GM19324 (cell line): ENCODE measurements at regions not wholly inside any gene's neighbourhood (a gene's known extent, or its start where the extent isn't known, plus 50 kb on each side); places are given as distances from the start of the nearest gene placed in this dataset.
"Not testable (repeated sequence)": the region's sequence is repeated elsewhere in the genome, so short reads cannot be mapped to it uniquely, and the experiment has no call there.

Experiments
- ATAC-seq: cut with Tn5 transposase; IDR thresholded peaks from one replicate; pipeline ENCODE4 v1.9.1; 2021; ENCODE audit warnings: mild to moderate bottlenecking, moderate library complexity; ENCODE audit not compliant: unreplicated experiment, low FRiP score

DNA sequence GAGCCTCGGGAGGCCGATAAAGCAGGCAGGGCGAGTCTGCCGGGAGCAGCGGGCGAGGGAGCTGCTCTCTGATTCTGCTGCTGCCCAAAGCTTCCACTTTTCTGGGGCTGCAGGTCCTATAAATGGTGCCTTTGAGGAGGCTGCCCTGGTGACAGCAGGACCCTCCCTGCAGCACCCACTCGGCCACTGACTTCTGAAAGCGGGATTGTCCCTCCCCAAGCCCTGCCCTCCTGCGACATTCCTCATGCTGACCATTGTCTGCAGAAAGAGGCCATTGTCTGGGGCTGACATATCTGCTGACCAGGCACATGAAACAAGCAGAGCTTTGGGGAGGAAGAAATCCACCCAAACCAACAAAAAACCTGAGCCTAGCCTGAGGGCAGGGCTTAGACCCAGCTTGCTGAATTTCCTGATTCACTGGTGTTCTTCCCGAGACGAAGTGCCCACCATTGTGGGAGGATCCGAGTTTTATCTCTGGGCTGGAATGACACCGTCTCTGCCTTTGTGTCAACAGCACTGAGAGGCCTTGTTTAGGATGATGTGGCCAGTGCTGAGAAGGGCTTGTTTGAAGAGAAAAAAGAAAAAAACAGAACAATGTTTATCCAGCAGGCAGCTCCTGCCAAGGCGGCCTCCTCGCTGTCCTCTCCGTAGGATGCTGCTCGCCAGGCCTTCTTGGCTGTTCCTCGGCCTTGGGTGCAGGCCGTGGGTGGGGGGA is 129.7 kb downstream of the MYCN start:
- ATAC-seq, result no peak

DNA sequence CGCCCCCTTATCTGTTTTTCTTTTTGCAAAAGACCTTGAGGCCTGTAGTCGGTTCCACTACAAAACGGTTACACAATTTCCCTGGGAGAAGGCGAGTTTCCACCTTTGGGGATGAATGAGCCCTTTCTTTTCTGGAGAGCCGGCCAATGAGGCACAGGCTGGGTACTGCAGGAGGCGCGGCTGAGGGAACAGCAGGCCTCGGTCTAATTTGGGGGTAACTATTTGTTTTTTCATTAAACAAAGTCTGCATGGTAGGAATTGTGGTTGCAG is 129.2 kb downstream of the MYCN start:
- no peak for ATAC-seq

DNA sequence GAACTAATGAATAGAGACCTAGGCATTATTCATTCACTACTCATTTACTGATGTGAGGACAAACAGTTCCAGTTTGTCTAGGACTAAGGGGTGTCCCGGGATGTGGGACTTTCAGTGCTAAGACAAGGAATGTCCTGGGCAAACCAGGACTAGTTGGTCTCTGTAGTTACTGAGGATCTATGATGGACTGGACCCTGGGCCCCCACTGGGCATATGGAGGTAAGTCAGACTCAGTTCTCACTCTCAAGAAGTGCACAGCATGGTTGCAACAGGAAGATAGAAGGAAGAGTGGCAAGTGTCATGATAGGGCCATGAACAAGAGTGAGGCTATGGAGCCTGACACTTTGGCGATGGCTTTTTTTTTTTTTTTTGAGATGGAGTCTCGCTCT is 128.2 kb downstream of the MYCN start:
- no peak for ATAC-seq

DNA sequence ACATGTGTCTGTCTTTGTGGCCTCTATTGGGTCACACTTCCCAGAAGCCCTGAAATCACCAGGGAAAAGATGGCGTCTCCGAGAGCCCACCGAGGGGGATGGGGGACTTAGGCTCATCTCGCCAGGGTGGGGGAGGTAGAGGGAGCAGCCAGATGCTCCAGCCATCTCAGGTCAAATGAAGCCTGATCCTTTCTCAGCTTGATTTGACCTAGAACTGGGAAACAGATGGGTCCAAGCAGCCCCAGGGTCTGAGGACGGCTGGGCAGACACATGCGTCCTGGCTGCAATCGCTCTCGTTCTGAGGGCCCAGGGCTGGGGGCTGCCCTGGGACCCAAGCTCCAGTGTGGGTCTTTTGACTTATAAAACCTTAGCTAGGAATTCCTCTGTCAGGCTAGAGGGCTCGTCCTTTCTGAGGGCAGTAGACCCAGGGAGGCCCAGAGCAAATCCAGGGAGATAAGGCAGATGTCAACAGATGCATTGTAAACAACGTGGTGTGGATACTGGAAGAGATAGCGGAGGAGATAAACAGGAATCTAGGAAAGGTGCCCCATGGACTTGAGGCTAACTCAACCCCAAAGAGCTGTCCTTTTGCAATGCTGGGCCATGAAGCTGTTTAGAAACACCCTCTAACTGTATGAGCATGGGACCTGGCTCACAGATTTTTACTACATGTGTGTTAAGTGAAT is 127.7 kb downstream of the MYCN start:
- no peak for ATAC-seq

DNA sequence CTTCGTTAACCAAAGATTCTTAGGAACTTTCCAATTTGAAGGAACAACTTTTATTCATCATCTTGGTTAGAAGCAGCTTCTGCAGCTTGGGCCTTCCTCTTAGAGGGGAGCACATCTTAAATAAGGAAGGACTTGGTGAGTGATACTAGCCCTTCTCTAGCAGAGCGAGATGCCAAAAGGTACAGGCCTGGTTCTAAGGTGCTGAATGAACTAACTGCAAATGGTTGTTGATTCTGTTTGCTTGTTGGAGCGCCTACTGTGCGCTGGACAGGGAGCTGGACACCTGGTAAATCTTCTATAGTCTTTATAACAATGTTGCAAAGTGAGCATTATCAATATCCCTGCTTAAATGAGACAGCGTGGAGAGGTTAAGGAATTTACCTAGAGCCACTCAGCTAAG is 127.1 kb downstream of the MYCN start:
- ATAC-seq, result no peak

DNA sequence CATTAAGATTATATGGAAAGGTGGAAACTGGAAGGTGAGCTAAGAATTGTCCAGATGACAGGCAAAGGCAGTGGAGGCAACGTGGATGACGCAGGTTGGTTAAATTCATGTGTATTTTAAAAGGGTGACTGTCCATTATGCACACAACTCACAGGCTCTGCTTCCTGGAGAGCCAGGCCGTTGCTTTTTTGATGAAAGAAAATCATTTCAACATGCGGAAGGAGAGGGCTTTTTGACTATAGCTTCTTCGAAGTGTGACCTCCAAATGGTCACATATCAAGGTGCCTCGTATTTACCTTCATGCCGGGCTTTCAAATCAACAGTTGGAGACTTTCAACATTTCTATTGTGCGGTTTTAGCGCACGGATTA is 126.7 kb downstream of the MYCN start:
- ATAC-seq, result no peak

DNA sequence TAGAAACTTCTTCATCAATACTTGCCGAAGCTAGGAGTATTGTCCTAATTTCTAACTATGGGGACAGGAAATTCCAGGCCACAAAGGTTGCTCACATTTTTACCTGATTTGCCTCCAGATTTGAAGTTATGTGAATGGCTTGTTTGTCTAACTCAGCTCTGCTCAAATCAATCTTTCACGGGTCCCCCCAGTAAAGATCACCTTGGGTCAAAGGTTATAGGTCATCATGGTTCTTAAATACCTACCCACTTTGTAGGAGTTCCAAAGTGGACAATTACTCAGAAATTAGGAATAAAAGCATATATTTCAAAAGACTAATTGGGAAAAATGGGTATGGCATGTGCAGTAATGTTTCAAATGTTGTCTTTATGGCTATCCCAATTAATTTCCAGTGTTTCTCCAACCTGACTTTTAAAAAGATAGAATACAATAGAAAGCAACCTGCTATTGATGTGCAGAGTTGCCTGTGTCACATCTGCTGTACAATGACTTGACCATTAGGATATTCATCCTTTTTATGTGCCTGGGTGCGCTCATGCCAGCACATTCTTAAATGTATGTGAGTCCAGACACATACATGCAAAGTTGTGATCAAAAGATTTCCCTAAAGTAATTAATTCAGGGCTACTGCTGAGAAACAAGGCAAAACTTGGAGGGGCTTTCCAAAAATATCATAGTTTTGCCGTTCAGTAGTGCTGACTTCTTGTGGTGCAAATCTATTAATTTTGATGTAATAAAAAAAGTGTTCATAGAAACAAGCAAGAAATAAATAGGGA is 126.1 kb downstream of the MYCN start:
- no peak for ATAC-seq

DNA sequence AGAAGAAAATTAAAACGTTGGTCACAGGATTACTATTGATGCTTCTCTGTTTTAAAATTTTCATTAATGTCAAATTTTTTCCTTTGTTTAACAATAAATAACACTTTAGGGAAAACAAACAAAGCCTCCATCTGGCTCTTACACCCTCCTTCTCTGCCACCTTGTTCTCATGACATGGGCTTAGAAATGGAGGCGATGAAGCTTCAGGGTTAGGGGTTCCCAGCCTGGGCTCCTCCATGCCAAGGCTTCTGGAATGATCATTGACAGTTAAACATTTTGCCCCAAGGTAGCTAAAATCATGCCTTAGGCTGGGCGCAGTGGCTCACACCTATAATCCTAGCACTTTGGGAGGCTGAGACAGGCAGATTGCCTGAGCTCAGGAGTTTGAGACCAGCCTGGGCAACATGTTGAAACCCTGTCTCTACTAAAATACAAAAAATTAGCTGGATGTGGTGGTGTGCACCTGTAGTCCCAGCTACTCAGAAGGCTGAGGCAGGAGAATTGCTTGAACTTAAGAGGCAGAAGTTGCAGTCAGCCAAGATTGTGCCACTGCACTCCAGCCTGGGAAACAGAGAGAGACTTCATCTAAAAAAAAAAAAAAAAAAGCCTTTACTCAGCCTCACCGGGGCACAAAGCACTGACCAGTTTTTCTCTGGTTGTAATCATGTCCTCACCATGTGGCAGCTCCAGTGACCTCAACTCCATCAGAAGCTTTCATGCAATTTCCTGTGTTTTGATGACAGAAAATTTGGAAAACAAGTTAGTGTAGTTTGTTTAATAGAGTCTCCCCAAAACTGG is 125.1 kb downstream of the MYCN start:
- ATAC-seq, result not testable (repeated sequence)

DNA sequence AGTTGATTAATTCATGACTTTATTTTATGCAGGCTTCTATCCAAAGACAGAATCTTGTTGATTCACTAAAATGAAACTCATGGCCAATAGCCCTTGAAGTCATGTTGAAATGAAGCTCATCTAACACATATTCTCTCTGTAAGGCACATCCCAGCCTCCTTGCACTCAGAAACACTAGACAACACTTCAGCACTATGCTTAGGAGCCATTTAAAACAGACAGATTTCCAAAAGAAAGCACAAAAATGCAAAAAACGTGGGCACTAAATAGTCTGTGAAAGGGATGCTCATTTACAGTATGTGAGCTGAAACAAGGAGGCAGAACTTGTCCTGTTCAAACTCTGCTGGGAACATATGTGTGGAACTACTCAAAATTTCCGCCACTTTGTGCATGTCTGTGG is 124.4 kb downstream of the MYCN start:
- no peak for ATAC-seq

DNA sequence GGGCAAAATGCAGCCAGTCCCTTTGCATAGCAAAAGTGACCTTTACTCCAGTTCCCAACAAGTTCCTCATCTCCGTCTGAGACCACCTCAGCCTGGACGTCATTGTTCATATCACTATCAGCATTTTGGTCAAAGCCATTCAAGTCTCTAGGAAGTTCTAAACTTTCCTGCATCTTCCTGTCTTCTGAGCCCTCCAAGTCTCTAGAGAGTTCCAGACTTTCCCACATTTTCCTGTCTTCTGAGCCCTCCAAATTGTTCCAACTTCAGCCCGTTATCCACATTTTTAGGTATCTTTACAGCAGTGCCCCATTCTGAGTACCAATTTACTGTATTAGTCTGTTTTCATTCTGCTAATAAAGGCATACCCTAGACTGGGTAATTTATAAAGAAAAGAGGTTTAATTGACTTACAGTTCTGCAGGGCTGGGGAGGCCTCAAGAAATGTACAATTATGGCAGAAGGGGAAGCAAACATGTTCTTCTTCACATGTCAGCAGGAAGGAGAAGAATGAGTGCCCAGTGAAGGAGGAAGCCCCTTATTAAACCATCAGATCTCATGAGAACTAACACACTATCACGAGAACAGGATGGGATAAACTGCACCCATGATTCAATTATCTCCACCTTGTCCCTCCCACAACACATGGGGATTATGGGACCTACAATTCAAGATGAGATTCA is 123.7 kb downstream of the MYCN start:
- ATAC-seq, result no peak

DNA sequence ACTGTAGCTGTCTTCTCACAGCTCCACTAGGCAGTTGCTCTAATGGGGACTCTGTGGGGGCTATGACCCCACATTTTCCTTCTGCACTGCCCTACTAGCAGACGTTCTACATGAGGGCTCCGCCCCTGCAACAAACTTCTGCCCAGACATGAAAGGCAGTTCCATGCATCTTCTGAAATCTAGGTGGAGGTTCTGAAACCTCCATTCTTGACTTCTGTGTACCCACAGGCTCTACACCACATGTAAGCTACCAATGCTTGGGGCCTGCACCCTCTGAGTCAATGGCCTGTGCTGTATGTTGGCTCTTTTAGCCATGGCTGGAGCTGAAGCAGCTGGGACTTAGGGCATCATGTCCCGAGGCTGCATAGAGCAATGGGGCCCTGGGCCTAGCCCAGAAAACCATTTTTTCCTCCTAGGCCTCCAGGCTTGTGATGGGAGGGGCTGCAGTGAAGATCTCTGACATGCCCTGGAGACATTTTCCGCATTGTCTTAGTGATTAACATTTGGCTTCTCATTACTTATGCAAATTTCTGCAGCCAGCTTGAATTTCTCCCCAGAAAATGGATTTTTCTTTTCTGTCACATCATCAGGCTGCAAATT is 123.0 kb downstream of the MYCN start:
- no peak for ATAC-seq

DNA sequence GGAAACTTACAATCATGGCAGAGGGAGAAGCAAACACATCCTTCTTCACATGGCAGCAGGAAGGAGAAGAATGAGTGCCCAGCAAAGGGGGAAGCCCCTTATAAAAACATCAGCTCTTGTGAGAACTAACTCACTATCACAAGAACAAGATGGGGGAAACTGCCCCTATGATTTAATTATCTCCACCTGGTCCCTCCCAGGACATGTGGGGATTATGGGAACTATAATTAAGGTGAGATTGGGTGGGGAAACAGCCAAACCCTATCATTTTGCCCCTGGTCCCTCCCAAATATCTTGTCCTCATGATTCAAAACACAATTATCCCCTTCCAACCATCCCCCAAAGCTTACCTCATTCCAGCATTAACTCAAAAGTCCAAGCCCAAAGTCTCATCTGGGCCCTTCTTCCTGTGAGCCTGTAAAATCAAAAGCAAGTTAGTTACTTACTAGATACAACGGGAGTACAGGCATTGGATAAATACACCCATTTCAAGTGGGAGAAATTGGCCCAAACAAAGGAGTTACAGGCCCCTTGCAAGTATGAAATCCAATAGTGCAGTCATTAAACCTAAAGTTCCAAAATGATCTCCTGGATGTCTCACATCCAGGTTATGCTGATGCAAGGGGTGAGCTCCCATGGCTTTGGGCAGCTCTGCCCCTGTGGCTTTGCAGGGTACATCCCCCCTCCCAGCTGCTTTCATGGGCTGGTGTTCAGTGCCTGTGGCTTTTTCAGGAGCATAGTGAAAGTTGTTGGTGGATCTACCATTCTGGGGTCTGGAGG is 122.3 kb downstream of the MYCN start:
- ATAC-seq, result no peak

DNA sequence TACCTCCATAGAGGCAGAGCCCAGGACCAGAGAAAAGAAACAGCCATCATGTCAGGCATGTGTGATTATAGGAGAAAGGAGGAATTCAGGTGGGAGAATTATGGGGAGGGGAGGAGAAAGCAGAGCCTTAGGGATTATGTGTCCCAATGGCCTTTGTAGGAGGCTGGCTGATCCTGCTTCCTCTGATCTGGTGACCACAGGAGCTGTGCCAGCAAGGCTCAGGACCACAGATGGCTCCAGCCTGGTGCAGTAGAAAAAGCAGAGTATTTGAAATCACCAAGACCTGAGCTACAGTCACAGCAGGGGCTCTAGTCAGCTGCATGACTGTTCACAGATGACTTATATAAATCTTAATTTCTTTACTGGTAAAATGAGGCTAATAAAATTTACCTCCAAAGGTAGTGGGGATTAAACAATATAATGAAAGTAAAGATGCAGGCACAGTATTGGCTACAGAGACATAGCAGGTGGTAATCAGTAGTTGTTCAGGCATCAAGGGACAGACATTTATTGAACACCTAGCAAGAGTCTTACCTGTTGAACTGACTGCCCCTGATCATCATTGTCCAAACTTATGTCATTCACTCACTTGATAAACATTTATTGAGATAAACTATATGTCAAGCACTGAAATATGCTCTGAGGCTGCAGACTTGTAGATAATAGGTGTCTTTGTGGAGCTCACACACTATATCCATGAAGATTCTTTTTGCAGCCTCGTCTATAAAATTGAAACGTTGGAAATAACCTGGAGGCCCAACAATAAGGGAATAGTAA is 121.3 kb downstream of the MYCN start:
- no peak for ATAC-seq

DNA sequence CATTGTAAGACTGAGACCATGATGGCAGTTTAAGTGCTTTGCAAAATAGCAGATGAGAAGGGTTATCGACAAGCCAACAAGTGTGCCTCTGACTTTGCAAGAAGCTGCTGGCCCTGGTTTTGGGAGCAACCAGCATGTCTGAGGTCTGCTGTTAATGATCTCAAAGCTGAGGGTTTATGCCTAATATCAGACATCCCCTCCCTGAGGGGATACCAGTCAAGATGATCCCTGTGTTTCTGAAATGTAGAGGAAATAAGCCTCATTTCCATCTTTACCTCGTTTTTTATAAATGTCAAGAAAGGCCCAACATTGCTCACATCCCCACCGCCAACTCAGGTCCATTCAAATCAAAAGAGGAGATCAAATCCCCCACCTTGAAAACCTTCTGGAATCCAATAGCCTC is 120.6 kb downstream of the MYCN start:
- no peak for ATAC-seq

DNA sequence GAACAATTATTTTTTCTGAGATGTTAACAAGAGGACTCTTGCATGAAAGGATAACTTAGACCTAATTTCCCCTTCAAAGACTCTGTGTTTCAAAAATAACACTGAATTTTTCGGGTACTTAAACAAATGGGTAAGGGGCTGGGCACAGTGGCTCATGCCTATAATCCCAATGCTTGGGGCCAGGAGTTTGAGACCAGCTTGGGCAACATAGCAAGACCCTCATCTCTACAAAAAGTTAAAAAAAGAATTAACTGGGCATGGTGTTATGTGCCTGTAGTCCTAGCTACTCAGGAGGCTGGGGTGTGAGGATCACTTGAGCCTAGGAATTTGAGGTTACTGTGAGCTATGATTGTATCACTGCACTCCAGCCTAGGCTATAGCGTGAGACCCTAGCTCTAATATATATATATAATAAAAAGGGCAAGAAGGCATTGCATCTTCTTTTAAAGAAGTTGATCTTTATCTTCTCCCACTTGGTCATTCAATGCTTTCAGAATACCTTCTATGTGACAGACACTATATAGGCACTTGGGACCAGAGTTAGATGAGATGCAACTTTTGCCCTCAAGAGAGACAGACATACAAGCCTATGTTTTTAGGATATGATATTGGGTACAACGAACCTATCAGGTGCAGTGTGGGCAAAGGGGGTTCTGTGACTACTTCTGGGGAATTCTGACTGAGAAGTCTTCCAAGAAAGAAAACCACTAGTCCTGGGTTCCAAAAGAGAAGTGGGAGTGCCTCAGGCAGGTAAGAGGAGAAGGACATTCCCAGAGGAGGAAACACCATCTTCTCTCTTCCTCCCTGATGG is 120.0 kb downstream of the MYCN start:
- no peak for ATAC-seq

DNA sequence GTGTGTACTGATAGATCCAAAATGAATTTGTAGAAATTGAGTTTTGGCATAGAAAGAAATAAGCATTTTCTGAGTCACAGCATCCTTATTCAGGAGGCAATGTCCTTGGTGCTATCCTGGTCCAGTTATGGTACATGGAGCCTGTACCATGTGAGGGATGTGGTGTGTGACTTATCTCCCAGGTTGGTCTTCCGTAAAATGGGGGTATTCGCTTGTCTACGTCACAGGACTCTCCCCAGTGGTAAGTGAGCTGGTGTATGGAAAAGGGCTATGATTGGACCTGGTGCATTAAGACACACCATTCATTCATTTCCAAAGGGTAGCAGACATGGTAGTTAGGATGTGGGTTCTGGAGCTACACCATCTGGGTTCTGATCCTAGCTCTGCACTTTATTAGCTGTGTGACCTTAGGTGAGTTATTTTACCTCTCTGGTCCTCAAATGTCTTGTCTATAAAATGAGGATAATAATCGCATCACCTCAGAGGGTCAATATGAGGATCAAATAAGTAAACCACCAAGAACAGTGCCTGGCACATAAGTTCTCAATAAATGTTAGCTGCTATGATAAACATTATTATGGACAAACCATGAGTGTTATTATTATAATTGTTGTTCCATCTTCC is 119.2 kb downstream of the MYCN start:
- ATAC-seq, result no peak

DNA sequence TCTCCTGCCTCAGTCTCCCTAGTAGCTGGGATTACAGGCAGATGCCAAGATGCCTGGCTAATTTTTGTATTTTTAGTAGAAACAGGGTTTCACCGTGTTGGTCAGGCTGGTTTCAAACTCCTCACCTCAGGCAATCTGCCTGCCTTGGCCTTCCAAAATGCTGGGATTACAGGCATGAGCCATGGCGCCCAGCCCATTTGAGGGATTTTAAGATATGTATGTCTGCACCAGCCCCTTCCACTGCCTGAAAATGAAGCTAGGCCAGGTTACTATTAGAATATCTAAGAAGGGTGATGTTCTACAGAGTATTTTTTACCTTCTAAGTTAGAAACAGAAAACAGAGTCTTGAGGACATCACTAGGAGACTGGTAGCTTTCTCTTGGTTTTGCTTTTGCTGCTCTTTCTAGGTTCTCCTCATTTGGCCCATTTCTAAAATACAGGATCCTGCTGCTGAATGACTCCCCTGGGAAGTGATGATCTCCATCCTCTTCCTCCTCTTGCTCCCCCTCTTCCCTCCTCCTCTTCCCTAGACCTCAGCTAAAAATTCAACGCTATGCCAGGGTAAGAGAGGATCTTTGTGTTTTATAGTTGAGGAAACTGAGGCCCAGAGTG is 118.5 kb downstream of the MYCN start:
- no peak for ATAC-seq
